K562 (cell line): ENCODE measurements at regions not wholly inside any gene's neighbourhood (a gene's known extent, or its start where the extent isn't known, plus 50 kb on each side); places are given as distances from the start of the nearest gene placed in this dataset.

Experiments
- ATAC-seq: fragments of 200-7000 bp; cut with Tn5 transposase; 3 replicates; pipeline ENCODE4 v1.9.1; 2020; ENCODE audit warnings: moderate library complexity
- BruUV-seq: library from RNA; stranded (reverse); fragments of 400-500 nt; replicated peaks from 2 replicates; lab custom pipeline; 2021; lab: Mats Ljungman, UMichigan
- CTCF ChIA-PET: fragments of 300-600 bp; formaldehyde crosslinking; extraction: SDS; loops from one replicate; lab custom pipeline; 2021; ENCODE audit warnings: low intra/inter-chr PET ratio; lab: Yijun Ruan, JAX
- POLR2A ChIA-PET: fragments of 300-600, 350-650 bp; sonication (Branson Sonifier 250); formaldehyde crosslinking; extraction: SDS; loops from one replicate; lab custom pipeline; 2021; ENCODE audit warnings: antibody characterized with exemption, inconsistent platforms; lab: Yijun Ruan, JAX
- DNase-seq, 4 experiments: peaks; one replicate each; pipeline versions ENCODE4 v3.0.0 to v3.0.0-alpha.2; 2011 to 2018; ENCODE audit warnings: low spot score in 3 of 4, mixed read lengths in 3 of 4; ENCODE audit errors: extremely low read depth in 1 of 4
- FAIRE-seq: peaks from 2 replicates; lab custom pipeline; 2011; peaks lifted over from hg19 to GRCh38; lab: Jason Lieb, UNC
- H2AFZ ChIP-seq: 2 replicates; pipeline ENCODE4 v1.6.0; 2011; ENCODE audit warnings: low read depth, low read length, control low read depth, inconsistent platforms
- H3K27ac ChIP-seq: fragments of 200-600 bp; 3 replicates; pipeline ENCODE4 v1.8.0; 2011; ENCODE audit warnings: low read depth, mild to moderate bottlenecking, control low read depth, inconsistent platforms, low read length, moderate library complexity, mixed read lengths; ENCODE audit errors: extremely low read depth
- H3K27me3 ChIP-seq, 2 experiments: fragments of 300-600 bp in 1 of 2; 2 replicates in 1 of 2; 3 replicates in 1 of 2; pipeline versions ENCODE4 v1.6.0 to v1.8.0; 2011; ENCODE audit warnings: inconsistent platforms in 2 of 2, low read length in 2 of 2, mild to moderate bottlenecking in 1 of 2, mixed read lengths in 1 of 2, moderate library complexity in 1 of 2; ENCODE audit not compliant: control insufficient read depth in 2 of 2, insufficient read depth in 2 of 2
- H3K36me3 ChIP-seq: fragments of 300-600 bp; 3 replicates; pipeline ENCODE4 v1.8.0; 2011; ENCODE audit warnings: mild to moderate bottlenecking, low read length, inconsistent platforms; ENCODE audit not compliant: control insufficient read depth, insufficient read depth
- H3K4me1 ChIP-seq, 2 experiments: fragments of 200-600 bp in 1 of 2; replicated peaks in 1 of 2; 2 replicates in 1 of 2; 3 replicates in 1 of 2; pipeline versions ENCODE4 v1.5.1 to v1.8.0; 2011; ENCODE audit warnings: inconsistent platforms in 2 of 2, low read length in 2 of 2, mild to moderate bottlenecking in 1 of 2, mixed read lengths in 1 of 2, moderate library complexity in 1 of 2; ENCODE audit not compliant: control insufficient read depth in 2 of 2, insufficient read depth in 2 of 2
- H3K4me2 ChIP-seq: 2 replicates; pipeline ENCODE4 v1.6.1; 2011; ENCODE audit warnings: low read length, control low read depth, inconsistent platforms, mixed read lengths; ENCODE audit not compliant: insufficient read depth
- H3K4me3 ChIP-seq: fragments of 200-600 bp; sonication (generic), shearing (Covaris generic); 2 replicates; pipeline ENCODE4 v1.5.1; 2016; ENCODE audit warnings: control low read depth, inconsistent platforms
- H3K79me2 ChIP-seq: fragments of 200-600 bp; 3 replicates; pipeline ENCODE4 v1.8.0; 2011; ENCODE audit warnings: low read length, inconsistent platforms; ENCODE audit not compliant: control insufficient read depth, insufficient read depth
- H3K9ac ChIP-seq, 2 experiments: 2 replicates each; pipeline versions ENCODE4 v1.6.0 to v1.6.1; 2011; ENCODE audit warnings: low read depth in 2 of 2, low read length in 2 of 2, control low read depth in 1 of 2, inconsistent platforms in 1 of 2, mild to moderate bottlenecking in 1 of 2, mixed read lengths in 1 of 2; ENCODE audit not compliant: insufficient read depth in 1 of 2
- H3K9me1 ChIP-seq: one replicate; pipeline ENCODE4 v1.6.0; 2011; ENCODE audit warnings: inconsistent platforms, mild to moderate bottlenecking, low read length, moderate library complexity; ENCODE audit not compliant: control insufficient read depth, insufficient read depth
- H3K9me3 ChIP-seq: replicated peaks from 2 replicates; pipeline ENCODE4 v1.5.1; 2011; ENCODE audit warnings: low read depth, low read length, inconsistent platforms; ENCODE audit not compliant: control insufficient read depth, insufficient read depth
- H4K20me1 ChIP-seq: replicated peaks from 2 replicates; pipeline ENCODE4 v1.6.1; 2011; ENCODE audit warnings: low read length, inconsistent platforms, mixed read lengths; ENCODE audit not compliant: control insufficient read depth, insufficient read depth
- ASH1L ChIP-seq: fragments of 450-650 bp; IDR thresholded peaks from 2 replicates; pipeline ENCODE4 v1.6.1; 2018; ENCODE audit warnings: borderline replicate concordance, mild to moderate bottlenecking, low read depth; ENCODE audit not compliant: partially characterized antibody
- CXXC5 ChIP-seq: fragments of 250-450 bp; sonication (Bioruptor Pico); IDR thresholded peaks from 2 replicates; pipeline ENCODE4 v1.8.0; 2022; ENCODE audit warnings: inconsistent platforms, mild to moderate bottlenecking, moderate library complexity
- HNRNPLL ChIP-seq: fragments of 200-400 bp; formaldehyde crosslinking; IDR thresholded peaks from 2 replicates; pipeline ENCODE4 v1.6.1; 2017; ENCODE audit warnings: low read length, low read depth, mild to moderate bottlenecking; ENCODE audit not compliant: poor library complexity, severe bottlenecking
- KDM5B ChIP-seq: fragments of 200-600 bp; sonication (generic); IDR thresholded peaks from 2 replicates; pipeline ENCODE4 v1.6.1; 2012; ENCODE audit warnings: low read depth, mild to moderate bottlenecking, moderate library complexity, low read length, control low read depth, inconsistent platforms; ENCODE audit not compliant: insufficient replicate concordance
- NCOA6 ChIP-seq: fragments of 450-650 bp; IDR thresholded peaks from 2 replicates; pipeline ENCODE4 v1.6.1; 2017; ENCODE audit warnings: mild to moderate bottlenecking
- PHF21A ChIP-seq: fragments of 450-650 bp; IDR thresholded peaks from 2 replicates; pipeline ENCODE4 v1.6.1; 2017; ENCODE audit warnings: low read depth, borderline replicate concordance
- PRMT5 ChIP-seq: sonication (generic); formaldehyde crosslinking; IDR thresholded peaks from 2 replicates; pipeline ENCODE4 v1.5.0; 2020; ENCODE audit warnings: missing genetic modification reagents
- SIN3A ChIP-seq, 2 experiments: fragments of 150-350 bp in 1 of 2; IDR thresholded peaks; 2 replicates each; pipeline ENCODE4 v1.6.1; 2011 to 2016; ENCODE audit warnings: borderline replicate concordance in 2 of 2, low read depth in 2 of 2, low read length in 2 of 2, mild to moderate bottlenecking in 2 of 2, moderate library complexity in 2 of 2; ENCODE audit not compliant: control insufficient read depth in 1 of 2
- TAF7 ChIP-seq: fragments of 450-650 bp; IDR thresholded peaks from 2 replicates; pipeline ENCODE4 v1.6.1; 2016; ENCODE audit warnings: missing genetic modification characterization, missing compliant biosample characterization
- TEAD4 ChIP-seq, 2 experiments: sonication (generic) in 1 of 2; formaldehyde crosslinking in 1 of 2; IDR thresholded peaks; 2 replicates each; pipeline versions ENCODE4 v1.6.1 to v1.8.0; 2012 to 2022; ENCODE audit warnings: borderline replicate concordance in 1 of 2, inconsistent platforms in 1 of 2, low read length in 1 of 2, mild to moderate bottlenecking in 1 of 2, missing genetic modification reagents in 1 of 2
- U2AF1 ChIP-seq: fragments of 200-400 bp; formaldehyde crosslinking; optimal IDR thresholded peaks from 2 replicates; pipeline ENCODE3; 2017; ENCODE audit warnings: mild to moderate bottlenecking, low read depth, low read length, moderate library complexity
- WGBS: fragments of 100-300 bp; shearing (Covaris generic); methylation state at CpG from one replicate; pipeline ENCODE4 v1.1.6; 2016; ENCODE audit warnings: low coverage, mixed read lengths; ENCODE audit not compliant: insufficient coverage; ENCODE audit errors: missing lambda C conversion rate; 5-methylcytosine and 5-hydroxymethylcytosine counted together
- in situ Hi-C: fragments of 300-500 bp; cut with MboI; formaldehyde crosslinking; loops from 4 replicates; pipeline ENCODE4 v1.15.0; 2018; ENCODE audit warnings: inconsistent platforms, mixed read lengths
- intact Hi-C: fragments of 100-400 bp; cut with micrococcal nuclease; formaldehyde crosslinking; loops from 2 replicates; pipeline ENCODE4 v1.14.2; 2022
- TF ChIP-seq, protein P1 (sequence below): fragments of 200-600 bp; sonication (generic); IDR thresholded peaks from one replicate; pipeline ENCODE4 v1.6.1; 2012; ENCODE audit warnings: mild to moderate bottlenecking, low read depth, low read length, inconsistent platforms

DNA sequence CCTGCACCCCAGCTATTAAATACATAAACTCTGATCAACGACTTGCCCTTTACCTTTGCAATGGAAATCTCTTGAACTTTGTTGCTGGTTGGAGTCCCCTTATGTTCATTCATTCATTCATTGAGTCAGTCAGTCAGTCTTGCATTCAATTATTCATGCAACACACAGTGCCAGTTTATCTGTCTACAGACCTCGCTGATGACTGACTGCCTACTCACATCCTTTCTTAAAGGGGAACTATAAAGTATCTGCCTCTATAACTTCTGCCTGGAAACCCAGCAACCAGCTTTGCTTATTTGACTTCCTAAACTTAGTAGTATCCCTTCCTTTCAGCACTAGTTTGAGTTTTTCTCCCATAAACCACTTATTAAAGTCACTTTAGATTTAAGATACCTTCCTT, 620.8 kb upstream of the ADGRL3 start:
- no peaks in the 10 kb centered on the region for H3K4me1 ChIP-seq
- H3K4me2 ChIP-seq: no peak overlapping the region
- 0% methylated on average over 2 of the region's 2 CpGs for WGBS
- intact Hi-C loops: no loop called here
- no peak overlapping the region for H2AFZ ChIP-seq
- no peaks in the 10 kb centered on the region for H3K79me2 ChIP-seq
- H3K27ac ChIP-seq: no peak overlapping the region
- H3K36me3 ChIP-seq: no peaks in the 10 kb centered on the region
- ATAC-seq: no peak
- ChIA-PET CTCF (no interaction called here), POLR2A (no interaction called here)
- no peaks in the 10 kb centered on the region for H3K9me1 ChIP-seq
- H3K4me3 ChIP-seq: no peak overlapping the region
- DNase-seq: no peak
- no peaks in the 10 kb centered on the region; the same call in 1 of the 2 replicates for H3K9me3 ChIP-seq
- H4K20me1 ChIP-seq: no peaks in the 10 kb centered on the region
- BruUV-seq: no TSS peak
- no peak overlapping the region for H3K9ac ChIP-seq
- no peak for FAIRE-seq
- H3K27me3 ChIP-seq: no peaks in the 10 kb centered on the region
- in situ Hi-C loops: no loop called here
- TF ChIP-seq U2AF1 (no peak), NCOA6 (no peak), PRMT5 (CRISPR knock-in tag) (no peak), TEAD4 (IDR thresholded peaks at IDR 0.05; ENCODE audit: low read length) (no peak), TEAD4 (CRISPR knock-in tag; IDR thresholded peaks at IDR 0.05; ENCODE audit: borderline replicate concordance) (no peak), CXXC5 (CRISPR knock-in tag) (no peak), HNRNPLL (no peak), TAF7 (tag) (no peak), SIN3A (IDR thresholded peaks at IDR 0.05; ENCODE audit: borderline replicate concordance in 2 of 2, control insufficient read depth in 1 of 2, low read depth in 2 of 2, low read length in 2 of 2) (no peak), PHF21A (no peak), KDM5B (no peak), ASH1L (no peak)
- TF ChIP-seq, protein P1, sequence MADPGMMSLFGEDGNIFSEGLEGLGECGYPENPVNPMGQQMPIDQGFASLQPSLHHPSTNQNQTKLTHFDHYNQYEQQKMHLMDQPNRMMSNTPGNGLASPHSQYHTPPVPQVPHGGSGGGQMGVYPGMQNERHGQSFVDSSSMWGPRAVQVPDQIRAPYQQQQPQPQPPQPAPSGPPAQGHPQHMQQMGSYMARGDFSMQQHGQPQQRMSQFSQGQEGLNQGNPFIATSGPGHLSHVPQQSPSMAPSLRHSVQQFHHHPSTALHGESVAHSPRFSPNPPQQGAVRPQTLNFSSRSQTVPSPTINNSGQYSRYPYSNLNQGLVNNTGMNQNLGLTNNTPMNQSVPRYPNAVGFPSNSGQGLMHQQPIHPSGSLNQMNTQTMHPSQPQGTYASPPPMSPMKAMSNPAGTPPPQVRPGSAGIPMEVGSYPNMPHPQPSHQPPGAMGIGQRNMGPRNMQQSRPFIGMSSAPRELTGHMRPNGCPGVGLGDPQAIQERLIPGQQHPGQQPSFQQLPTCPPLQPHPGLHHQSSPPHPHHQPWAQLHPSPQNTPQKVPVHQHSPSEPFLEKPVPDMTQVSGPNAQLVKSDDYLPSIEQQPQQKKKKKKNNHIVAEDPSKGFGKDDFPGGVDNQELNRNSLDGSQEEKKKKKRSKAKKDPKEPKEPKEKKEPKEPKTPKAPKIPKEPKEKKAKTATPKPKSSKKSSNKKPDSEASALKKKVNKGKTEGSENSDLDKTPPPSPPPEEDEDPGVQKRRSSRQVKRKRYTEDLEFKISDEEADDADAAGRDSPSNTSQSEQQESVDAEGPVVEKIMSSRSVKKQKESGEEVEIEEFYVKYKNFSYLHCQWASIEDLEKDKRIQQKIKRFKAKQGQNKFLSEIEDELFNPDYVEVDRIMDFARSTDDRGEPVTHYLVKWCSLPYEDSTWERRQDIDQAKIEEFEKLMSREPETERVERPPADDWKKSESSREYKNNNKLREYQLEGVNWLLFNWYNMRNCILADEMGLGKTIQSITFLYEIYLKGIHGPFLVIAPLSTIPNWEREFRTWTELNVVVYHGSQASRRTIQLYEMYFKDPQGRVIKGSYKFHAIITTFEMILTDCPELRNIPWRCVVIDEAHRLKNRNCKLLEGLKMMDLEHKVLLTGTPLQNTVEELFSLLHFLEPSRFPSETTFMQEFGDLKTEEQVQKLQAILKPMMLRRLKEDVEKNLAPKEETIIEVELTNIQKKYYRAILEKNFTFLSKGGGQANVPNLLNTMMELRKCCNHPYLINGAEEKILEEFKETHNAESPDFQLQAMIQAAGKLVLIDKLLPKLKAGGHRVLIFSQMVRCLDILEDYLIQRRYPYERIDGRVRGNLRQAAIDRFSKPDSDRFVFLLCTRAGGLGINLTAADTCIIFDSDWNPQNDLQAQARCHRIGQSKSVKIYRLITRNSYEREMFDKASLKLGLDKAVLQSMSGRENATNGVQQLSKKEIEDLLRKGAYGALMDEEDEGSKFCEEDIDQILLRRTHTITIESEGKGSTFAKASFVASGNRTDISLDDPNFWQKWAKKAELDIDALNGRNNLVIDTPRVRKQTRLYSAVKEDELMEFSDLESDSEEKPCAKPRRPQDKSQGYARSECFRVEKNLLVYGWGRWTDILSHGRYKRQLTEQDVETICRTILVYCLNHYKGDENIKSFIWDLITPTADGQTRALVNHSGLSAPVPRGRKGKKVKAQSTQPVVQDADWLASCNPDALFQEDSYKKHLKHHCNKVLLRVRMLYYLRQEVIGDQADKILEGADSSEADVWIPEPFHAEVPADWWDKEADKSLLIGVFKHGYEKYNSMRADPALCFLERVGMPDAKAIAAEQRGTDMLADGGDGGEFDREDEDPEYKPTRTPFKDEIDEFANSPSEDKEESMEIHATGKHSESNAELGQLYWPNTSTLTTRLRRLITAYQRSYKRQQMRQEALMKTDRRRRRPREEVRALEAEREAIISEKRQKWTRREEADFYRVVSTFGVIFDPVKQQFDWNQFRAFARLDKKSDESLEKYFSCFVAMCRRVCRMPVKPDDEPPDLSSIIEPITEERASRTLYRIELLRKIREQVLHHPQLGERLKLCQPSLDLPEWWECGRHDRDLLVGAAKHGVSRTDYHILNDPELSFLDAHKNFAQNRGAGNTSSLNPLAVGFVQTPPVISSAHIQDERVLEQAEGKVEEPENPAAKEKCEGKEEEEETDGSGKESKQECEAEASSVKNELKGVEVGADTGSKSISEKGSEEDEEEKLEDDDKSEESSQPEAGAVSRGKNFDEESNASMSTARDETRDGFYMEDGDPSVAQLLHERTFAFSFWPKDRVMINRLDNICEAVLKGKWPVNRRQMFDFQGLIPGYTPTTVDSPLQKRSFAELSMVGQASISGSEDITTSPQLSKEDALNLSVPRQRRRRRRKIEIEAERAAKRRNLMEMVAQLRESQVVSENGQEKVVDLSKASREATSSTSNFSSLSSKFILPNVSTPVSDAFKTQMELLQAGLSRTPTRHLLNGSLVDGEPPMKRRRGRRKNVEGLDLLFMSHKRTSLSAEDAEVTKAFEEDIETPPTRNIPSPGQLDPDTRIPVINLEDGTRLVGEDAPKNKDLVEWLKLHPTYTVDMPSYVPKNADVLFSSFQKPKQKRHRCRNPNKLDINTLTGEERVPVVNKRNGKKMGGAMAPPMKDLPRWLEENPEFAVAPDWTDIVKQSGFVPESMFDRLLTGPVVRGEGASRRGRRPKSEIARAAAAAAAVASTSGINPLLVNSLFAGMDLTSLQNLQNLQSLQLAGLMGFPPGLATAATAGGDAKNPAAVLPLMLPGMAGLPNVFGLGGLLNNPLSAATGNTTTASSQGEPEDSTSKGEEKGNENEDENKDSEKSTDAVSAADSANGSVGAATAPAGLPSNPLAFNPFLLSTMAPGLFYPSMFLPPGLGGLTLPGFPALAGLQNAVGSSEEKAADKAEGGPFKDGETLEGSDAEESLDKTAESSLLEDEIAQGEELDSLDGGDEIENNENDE: no peak
